ENCODE measurements at regions not wholly inside any gene's neighbourhood (a gene's known extent, or its start where the extent isn't known, plus 50 kb on each side); places are given as distances from the start of the nearest gene placed in this dataset.
"Not testable (repeated sequence)": the region's sequence is repeated elsewhere in the genome, so short reads cannot be mapped to it uniquely, and the experiment has no call there.

DNA sequence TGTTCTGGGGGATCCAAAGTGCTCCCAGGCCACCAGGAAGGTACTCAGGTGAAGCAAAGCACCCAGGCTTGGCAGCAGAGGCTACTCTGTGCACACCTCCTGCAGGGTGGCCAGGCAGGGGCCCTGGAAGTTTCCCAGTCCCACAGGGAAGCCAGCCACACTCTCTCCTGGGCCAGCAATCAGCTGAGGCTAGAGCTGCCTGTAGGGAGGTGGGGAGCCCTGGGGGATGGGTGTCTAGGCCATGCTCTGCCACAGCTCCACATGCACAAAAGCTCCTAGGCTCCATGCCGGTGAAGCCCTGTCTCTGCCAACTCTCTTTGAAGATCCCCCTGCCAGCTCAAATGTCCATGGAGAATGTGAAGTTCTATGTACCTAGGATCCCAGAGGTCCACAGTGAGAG, 231.4 kb downstream of the SPATA31A6 start:
- H3K4me3 ChIP-seq; H3K27me3 ChIP-seq; H3K9me3 ChIP-seq; intact Hi-C loops (cut with DNase I); H3K36me3 ChIP-seq; H3K27ac ChIP-seq; H3K4me1 ChIP-seq; DNase-seq: not testable (repeated sequence)
- WGBS, 2 donors: no CpG with 5 or more reads among the region's 1 CpG

DNA sequence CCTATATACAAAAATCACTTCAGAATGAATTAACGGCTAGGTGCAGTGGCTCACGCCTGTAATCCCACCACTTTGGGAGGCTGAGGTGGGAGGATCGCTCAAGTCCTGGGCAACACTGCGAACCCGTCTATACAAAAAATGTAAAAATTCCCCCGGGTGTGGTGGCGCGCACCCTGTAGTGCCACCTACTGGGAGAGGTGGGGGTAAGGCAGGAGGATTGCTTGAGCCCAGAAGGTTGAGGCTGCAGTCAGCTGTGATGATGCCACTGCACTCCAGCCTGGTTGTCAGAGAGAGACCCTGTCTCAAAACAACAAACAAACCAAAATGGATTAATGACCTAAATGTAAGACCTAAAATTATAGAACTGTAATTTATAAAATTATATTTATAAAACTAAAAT, 236.2 kb downstream of the SPATA31A6 start:
- H3K9me3 ChIP-seq; intact Hi-C loops (cut with DNase I): not testable (repeated sequence)
- no CpG with 5 or more reads among the region's 8 CpGs for WGBS, 2 donors

DNA sequence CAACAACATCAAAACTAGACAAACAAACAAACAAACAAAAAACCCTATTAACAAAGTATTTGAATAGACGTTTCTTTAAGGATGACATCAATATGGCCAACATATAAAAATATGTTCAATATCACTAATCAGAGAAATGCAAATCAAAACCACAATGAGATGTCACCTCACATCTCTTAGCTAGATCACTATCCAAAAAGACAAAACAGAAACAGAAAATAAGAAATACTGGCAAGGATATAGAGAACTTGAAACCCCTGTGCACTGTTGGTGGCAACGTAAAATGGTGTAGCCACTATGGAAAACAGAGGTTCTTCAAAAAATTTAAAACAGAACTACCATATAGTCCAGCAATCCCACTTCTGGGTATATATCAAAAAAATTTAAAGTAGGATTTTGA, 236.9 kb downstream of the SPATA31A6 start:
- H3K4me1 ChIP-seq; H3K27ac ChIP-seq; intact Hi-C loops (cut with DNase I): not testable (repeated sequence)

More for the DNA sequence above, 236.2 kb downstream of the SPATA31A6 start:
- H3K4me1 ChIP-seq, H3K27me3 ChIP-seq, DNase-seq, H3K27ac ChIP-seq, H3K36me3 ChIP-seq, H3K4me3 ChIP-seq: not testable (repeated sequence)

DNA sequence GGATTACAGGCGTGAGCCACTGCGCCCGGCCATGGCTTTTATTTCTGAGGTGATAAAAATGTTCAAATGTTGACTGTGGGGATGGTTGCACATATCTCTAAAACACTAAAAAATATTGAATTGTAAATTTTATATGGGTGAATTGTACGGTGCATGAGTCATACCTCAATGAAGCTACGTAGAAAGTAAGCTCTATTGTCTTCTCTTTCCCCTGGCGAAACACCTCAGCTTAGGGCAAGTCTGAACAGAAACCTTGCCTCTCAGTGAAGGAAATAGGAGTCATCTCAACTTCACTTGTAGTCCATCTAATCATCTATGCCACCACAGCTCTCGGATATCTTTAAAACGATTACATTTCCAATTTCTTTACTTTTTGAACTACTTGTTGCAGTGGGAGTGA, 238.2 kb downstream of the SPATA31A6 start:
- H3K4me3 ChIP-seq; intact Hi-C loops (cut with DNase I); H3K9me3 ChIP-seq; H3K4me1 ChIP-seq; H3K27me3 ChIP-seq; H3K36me3 ChIP-seq; H3K27ac ChIP-seq; DNase-seq: not testable (repeated sequence)
- 41 to 80% methylated on average over 8 of the region's 8 CpGs for WGBS, 2 donors

More for the DNA sequence above, 236.9 kb downstream of the SPATA31A6 start:
- DNase-seq, H3K4me3 ChIP-seq, H3K27me3 ChIP-seq, H3K9me3 ChIP-seq, H3K36me3 ChIP-seq: not testable (repeated sequence)
- WGBS, 2 donors: 68 to 69% methylated on average over 2 of the region's 2 CpGs

DNA sequence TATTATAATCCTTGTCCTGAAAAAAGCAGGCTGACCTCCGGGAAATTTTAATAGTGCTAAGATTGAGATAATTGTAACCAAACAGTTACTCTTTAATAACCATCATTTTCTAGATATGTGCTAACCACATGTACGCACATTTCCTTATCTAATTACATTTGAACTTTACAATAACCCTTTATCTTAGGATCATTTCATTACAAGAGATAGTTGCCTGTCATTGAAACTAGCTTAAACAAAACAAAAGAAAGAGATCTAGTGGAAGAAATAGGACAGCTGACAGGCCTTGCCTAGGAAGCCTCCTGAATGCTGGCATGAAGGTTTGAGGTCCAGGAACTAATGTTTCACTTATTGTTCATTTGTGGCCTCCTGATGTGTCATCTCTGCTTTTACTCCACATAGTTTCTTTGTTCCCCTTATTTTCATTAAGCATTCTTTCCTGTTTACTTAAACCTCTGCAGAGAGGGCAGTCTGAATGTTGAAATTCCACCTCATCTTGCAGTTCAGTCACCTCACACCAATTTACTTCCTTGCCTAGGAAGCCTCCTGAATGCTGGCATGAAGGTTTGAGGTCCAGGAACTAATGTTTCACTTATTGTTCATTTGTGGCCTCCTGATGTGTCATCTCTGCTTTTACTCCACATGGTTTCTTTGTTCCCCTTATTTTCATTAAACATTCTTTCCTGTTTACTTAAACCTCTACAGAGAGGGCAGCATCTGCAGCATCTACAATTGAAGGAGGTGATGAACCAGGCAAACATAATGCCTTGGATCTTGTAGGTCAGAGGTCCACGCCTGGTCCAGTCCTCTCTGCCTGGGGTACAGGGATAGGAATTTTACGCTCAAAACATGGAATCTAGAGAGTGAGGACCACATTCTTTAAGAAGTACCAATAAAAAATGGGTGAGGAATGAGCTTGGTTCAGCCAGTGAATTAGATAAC, 247.5 kb downstream of the SPATA31A6 start:
- not testable (repeated sequence) for DNase-seq, H3K36me3 ChIP-seq
- 53 to 77% methylated on average over 4 of the region's 4 CpGs for WGBS, 2 donors

DNA sequence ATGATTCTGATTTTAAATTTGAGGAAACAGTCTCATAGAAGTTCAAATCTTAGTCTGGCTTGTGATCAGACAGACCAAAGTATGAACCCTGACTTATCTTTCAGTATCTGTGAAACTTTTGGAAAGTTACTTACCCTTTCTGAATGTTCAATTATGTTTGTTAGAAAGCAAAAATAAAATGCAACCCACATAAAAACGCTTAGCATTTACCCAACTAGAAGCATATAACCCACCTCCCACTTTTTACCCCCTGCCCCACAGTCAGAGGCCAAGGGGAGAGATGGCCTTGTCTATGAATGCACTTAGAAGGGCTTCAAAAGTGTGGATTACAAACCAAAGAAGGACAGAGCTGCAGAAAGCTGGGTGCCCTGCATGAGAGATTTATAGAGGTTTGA, 248.2 kb downstream of the SPATA31A6 start:
- H3K4me1 ChIP-seq; H3K27me3 ChIP-seq; H3K9me3 ChIP-seq; H3K27ac ChIP-seq; DNase-seq; intact Hi-C loops (cut with DNase I); H3K36me3 ChIP-seq; H3K4me3 ChIP-seq: not testable (repeated sequence)
- 59 to 63% methylated on average over 1 of the region's 1 CpG for WGBS, 2 donors

More for the DNA sequence above, 247.5 kb downstream of the SPATA31A6 start:
- H3K4me3 ChIP-seq; H3K9me3 ChIP-seq; H3K4me1 ChIP-seq; H3K27ac ChIP-seq; intact Hi-C loops (cut with DNase I); H3K27me3 ChIP-seq: not testable (repeated sequence)

DNA sequence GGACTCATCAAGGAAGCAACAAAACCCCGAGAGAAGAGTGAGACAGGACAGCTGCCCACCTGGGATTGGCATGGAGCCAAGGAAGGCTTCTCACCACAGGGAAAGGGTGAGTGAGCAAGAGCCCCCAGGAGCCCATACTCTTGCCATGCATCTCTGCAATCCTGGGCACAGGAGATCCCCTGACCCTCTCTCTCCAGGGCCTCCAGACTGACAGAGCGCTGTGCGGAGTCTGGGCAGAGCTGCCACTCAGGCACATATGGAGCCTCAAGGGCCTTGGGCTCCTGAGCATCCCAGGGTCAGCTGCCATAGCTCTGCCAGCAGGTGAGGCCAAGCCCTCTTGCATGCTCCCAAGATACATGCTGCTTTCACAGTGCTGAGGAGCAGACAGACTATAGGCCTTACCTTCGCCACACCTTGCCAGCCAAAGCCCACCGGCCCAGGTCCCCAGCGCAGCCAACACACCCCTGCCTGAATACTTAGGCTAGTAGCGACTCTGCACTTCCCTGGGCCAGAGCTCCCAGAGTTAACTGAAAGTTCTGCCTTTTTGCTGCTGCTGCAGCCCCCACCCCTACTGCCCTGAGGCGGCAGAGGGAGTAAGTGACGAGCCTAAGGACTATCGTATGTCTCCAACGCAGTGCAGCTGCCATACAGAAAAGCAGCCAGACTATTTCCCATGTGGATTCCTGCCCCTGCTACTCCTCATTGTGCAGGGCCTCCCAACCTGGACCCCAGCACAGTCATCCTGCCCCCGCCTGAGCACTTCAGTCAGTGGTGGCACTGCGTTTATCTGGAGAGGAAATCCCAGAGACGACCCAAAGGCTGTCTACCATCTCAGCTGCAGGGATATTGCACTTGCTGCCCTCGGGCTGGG, 251.6 kb downstream of the SPATA31A6 start:
- H3K4me3 ChIP-seq; H3K4me1 ChIP-seq; H3K36me3 ChIP-seq; H3K9me3 ChIP-seq; intact Hi-C loops (cut with DNase I); DNase-seq; H3K27ac ChIP-seq; H3K27me3 ChIP-seq: not testable (repeated sequence)
- 73 to 74% methylated on average over 15 of the region's 15 CpGs for WGBS, 2 donors

DNA sequence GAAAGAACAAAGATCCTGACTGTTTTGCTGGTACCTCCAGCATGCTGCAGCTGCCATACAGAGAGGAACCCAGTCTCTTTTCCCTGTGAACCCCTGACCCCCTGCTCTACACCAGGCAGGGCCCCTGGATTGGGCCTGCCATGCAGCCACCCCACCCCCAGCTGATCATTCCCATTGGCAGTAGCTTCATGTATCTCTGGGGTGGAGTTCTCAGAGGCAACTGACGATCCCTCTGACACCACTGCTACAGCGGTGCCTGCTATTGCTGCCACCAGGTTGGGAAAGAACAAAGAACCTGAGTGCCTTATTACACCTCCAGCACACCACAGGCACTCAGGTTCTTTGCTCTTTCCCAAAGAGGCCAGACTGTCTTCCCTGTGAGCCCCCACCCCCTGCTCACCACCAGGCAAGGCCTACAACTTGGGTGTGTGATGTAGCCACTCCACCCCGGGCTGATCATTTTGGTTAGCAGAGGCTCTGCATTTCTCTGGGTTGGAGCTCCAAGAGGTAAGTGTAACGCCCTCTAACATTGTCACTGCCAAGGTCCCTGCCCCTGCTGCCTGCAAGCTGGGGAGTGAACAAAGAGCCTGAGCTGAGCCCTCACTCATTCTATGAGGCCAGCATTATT, 252.4 kb downstream of the SPATA31A6 start:
- DNase-seq: not testable (repeated sequence)
- 74 to 90% methylated on average over 3 of the region's 4 CpGs for whole genome bisulfite sequencing, 2 donors

DNA sequence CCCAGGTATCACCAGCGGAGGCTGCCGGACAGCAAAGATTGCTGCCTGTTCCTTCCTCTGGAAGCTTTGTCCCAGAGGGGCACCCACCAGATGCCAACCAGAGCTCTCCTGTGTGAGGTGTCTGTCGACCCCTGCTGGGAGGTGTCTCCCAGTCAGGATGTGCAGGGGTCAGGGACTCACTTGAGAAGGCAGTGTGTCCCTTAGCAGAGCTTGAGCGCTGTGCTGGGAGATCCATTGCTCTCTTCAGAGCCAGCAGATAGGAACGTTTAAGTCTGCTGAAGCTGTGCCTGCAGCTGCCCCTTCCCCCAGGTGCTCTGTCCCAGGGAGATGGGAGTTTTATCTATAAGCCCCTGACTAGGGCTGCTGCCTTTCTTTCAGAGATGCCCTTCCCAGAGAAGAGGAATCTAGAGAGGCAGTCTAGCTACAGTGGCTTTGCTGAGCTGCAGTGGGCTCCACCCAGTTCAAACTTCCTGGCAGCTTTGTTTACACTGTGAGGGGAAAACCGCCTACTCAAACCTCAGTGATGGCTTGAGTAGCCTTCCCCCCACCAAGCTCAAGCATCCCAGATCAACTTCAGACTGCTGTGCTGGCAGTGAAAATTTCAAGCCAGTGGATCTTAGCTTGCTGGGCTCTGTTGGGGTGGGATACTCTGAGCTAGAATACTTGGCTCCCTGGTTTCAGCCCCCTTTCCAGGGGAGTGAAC, 253.7 kb downstream of the SPATA31A6 start:
- H3K9me3 ChIP-seq; H3K27me3 ChIP-seq; H3K4me1 ChIP-seq; H3K36me3 ChIP-seq; intact Hi-C loops (cut with DNase I); DNase-seq; H3K4me3 ChIP-seq; H3K27ac ChIP-seq: not testable (repeated sequence)
- WGBS, 2 donors: 53 to 60% methylated on average over 2 to 3 of the region's 6 CpGs

More for the DNA sequence above, 252.4 kb downstream of the SPATA31A6 start:
- H3K4me1 ChIP-seq; H3K27me3 ChIP-seq; H3K4me3 ChIP-seq; H3K27ac ChIP-seq; H3K36me3 ChIP-seq; intact Hi-C loops (cut with DNase I); H3K9me3 ChIP-seq: not testable (repeated sequence)

DNA sequence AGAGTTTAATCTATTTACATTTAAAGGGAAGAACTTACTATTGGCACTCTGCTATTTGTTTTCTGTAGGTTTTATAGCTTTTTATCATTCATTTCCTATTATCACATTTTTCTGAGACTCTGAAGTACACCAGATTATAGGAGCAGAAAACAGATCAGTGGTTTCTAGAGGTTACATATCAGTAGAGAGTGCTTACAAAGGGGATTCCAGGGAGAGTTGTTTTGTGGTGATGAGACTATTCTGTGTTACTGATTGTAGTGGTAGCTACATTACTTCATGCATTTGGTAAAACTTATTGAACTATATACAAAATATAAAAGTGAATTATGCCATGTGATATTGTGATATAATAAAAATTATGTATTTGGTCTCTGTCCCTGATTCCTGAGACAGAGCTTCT, 259.2 kb downstream of the SPATA31A6 start:
- DNase-seq; H3K4me3 ChIP-seq; H3K4me1 ChIP-seq; H3K36me3 ChIP-seq; H3K27me3 ChIP-seq; intact Hi-C loops (cut with DNase I); H3K27ac ChIP-seq; H3K9me3 ChIP-seq: not testable (repeated sequence)

DNA sequence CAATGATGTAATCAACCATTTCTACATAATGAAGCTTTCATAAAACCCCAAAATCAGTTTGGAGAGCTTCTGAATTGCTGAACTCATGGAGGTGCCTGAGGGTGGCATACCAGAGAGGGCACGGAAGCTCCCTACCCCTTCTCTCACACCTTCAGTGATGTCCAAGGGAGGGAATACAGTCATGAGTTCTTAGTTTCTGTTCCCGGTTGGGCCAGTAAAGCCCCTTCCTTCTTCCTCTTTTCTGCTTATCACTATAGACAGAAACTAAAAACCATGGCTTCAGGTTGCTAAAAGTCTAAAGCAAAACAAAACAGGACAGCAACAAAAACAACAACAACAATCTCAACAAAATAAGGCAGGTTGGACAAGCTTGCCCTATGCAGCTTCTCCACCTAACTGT, 260.0 kb downstream of the SPATA31A6 start:
- H3K36me3 ChIP-seq; H3K4me1 ChIP-seq; H3K4me3 ChIP-seq; DNase-seq; H3K9me3 ChIP-seq; intact Hi-C loops (cut with DNase I); H3K27ac ChIP-seq; H3K27me3 ChIP-seq: not testable (repeated sequence)
- 48 to 70% methylated on average over 2 of the region's 2 CpGs for WGBS, 2 donors

DNA sequence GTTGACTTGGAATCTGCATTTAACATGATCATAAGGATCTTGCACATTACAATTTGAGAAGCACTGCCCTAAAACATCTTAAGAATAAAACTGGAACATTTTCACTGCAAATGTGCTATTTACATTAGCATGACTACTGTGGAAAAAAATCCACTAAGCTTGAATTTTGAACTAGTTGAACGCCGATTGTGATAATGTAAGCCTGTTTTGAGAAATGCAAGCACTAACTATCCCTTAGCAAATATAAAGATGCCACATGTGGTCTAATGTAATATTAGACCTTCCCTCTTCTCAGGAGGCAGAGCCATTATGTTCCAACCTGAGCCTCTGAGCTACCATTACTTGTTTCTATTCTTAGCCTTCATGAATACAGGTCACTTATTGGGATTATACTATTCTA, 278.0 kb downstream of the SPATA31A6 start:
- H3K4me3 ChIP-seq, DNase-seq: not testable (repeated sequence)
- WGBS, 2 donors: 76 to 77% methylated on average over 2 of the region's 2 CpGs

More for the DNA sequence above, 278.0 kb downstream of the SPATA31A6 start:
- H3K9me3 ChIP-seq; H3K27ac ChIP-seq; H3K27me3 ChIP-seq; intact Hi-C loops (cut with DNase I); H3K4me1 ChIP-seq; H3K36me3 ChIP-seq: not testable (repeated sequence)

All from sigmoid colon (tissue), 6 donors.